ENCODE measurements at regions not wholly inside any gene's neighbourhood (a gene's known extent, or its start where the extent isn't known, plus 50 kb on each side); places are given as distances from the start of the nearest gene placed in this dataset.

DNA sequence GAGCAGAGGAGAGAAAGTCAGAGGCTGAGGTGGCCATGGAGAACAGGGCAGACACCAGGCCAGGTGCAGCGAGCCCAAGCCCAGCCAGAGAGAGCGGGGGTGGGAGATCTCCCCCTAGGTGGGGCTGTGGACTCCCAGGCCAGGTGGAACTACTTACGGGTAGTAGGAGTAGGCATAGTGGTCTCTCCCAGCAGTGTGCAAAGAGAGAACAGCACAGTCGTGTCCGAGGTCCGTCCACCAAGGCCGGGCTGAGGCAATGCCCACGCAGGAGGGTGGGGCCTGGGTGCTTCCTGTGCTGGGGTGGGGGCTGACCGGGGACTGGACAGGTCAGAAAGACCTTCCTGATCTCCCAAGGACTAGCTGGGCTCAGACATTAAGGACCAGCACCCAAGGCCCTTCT lies 263.7 kb downstream of the PTPRU start:
- no peak for DNase-seq

DNA sequence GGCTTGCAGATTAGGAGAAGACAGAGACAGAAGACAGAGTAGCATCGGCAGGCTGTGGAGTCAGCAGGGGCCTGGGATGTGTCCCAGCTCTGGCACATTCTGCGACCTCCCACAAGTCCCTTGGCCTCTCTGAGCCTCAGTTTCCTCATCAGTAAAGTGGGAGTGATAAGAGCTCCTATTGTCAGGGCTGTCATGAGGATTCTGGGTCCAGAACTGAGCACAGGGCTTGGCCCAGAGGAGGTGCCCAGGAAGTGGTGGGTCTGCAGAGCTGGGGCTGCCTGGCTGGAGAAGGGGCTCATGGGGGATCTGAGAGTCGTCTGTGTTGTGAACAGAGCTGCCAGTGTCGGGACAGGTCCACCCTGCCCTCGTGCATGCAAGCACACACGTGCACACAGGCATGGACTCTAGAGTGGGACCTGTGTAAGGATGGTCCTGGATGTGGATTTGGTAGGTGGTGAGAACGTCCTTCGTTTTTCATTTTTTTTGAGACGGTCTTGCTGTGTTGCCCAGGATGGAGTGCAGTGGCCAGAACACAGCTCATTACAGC lies 262.9 kb downstream of the PTPRU start:
- no peak for DNase-seq

DNA sequence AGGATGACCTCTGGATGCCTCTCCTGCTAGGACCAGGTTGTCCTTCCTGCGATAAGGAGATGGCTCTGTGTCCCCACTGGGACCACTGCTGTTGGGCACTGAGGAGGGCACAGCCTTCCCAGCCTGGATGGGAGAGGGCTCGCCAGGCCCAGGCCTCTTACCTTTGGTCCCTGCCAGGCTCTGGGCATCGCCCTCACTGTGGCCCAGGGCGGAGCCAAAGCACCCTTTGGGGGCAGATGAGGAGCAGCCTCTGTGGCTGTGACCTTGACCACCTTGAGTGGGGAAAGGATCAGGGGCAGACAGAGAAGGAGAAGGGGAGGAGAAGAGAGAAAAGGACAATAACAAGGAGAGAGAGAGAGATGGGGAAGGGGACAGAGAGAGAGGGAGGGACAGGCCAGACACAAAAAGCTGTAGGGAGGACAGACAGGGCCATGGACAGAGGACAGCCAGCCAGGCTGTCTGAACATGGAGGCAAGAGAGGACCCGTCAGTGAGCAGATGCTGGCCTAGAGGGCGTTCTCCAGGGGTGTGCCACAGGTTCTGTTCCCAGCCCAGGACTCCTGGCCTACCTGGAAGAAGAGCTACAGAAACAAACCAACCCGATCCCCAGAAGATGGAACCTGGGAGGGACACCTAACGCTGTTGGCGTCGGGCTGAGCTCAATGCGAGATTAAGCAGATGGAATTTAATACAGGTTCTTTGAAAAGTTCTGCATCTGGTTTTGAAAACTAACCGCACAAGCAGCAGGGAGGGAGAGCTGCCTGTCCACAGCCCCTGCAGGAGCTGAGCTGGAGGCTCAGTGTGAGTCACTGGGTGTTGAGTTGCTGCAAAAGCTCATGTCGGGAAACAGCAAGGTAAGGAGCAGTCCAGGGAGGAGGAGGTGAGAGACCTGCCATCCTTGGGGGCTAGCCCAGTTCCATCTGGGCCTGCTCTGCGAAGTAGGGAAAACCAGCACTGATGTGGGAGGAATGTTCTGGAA lies 262.1 kb downstream of the PTPRU start:
- no peak for DNase-seq

DNA sequence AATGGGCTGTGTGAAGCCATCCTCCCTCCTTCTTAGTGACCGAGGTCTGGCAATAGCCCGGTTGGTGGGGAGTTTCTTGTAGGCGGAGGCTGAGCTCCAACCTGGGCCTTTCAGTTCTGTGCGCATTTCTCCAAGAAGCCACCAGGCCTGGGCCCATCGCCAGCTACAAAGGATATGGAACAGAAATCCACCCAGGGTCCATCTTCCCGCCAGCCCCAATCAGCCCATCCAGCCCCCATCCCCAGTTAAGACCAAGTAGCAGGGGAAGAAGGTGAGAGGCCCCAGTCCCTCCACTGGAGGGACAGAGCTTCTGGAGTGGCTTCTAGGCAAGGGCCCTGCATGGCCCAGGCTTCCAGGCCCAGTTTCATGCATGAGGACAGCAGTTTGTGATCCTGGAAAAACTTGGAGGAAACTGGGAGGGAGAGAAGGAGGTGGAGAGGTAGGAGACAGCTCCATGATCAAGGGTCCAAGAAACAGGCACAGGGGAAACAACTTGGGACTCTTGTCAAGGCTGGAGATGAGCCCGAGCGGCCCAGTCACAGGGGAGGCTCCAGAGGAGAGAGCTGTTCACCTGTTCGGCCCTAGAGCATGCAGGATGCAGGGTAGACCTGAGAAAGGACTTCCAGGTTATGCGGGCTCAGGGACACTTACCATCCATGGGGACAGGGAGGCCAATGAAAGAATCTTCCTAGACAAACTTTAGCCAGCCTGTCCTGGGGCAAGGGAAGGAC lies 261.2 kb downstream of the PTPRU start:
- no peak for DNase-seq

DNA sequence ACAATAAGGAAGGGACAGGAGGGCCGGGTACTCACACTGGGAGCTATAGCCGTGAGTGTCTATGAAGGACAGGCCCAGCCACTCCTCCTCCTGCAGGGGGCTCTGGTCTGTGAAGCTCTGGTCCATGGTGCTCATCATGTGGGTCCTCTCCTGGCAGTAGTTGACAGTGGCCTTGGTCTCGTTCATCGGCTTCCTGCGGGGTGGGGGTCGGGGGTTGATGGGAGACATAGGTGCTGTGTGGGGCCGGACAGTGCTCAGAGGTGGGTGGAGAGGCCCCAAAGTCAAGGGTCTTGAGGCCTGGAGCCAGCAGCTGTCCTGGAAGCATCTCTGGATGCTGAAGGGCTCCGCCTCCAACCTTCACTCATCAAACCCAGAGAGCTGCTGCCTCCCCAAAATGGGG lies 260.4 kb downstream of the PTPRU start:
- DNase-seq: no peak

DNA sequence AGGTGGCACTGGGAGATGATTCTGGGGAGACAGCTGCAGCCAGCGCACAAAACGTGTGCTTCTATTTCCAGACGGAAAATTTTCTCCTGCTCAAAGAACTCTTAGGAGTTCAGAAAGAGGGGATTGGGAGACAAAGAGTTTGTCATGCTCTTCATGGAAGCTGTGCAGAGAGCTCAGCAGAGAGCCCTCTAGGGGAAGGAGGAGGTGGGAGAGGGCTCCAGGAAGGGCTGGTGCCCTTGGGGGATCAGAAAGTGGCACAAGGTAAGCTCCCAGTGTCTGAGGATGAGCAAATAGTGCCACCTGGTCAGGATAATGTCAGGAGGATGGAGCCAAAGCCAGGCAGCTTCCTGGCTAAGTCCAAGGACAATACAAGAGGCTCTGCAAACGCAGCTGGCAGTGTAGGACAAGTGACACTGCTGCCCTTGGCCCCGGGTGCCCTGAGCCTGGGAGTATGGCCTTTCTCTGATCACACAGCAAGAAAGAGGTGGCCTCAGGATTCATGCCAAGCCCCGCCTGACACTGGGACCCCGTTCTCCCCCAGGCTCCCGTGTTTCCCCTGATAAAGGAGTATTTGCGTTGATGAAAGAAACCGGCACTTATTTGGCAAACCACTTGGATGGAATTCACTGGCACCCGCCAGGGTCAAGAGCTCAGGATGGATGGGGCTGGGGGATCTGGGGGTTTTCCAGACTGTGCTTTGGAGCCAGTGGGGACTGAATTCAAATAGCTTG lies 254.0 kb downstream of the PTPRU start:
- DNase-seq: peak; percentile 79

DNA sequence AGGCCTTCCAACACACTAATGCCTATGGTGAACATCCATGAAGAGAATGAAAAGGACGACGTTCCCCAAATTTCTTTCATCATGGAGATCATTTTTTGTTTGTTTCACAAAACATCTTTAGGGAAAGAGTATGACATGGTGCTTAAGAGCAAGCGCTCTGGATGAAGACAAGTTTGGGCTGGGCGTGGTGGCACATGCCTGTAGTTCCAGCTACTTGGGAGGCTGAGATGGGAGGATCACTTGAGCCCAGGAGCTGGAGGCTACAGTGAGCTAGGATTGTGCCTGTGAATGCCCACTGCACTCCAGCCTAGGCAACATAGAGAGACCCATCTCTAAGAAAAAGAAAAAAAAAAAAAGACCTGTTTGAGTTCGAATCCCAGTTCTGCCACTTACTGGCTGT lies 253.1 kb downstream of the PTPRU start:
- DNase-seq: no peak

DNA sequence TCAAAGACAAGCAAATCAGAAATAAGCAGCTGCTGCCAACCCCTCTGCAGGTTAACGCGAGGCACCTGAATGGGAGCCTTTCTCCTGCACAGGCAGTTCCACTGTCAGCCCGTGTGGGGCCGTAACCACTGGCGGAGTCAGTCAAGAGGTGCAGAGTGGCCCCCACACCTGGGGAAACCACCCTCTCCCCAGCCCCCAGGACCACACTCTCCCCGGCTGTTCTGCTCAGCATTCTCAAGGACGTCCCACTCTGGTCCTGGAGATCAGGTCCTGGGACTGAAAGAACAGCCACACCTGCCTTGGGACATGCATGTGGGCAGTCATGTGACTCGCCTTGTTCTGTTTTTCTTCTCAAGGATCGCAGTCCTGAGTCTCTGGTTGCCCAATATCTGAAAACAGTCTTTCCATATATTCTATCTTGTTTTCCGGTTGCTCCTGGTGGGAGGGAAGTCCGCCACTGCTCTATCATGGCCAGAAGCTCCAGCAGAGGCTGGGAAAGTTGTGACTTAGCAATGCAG lies 252.5 kb downstream of the PTPRU start:
- DNase-seq: no peak

DNA sequence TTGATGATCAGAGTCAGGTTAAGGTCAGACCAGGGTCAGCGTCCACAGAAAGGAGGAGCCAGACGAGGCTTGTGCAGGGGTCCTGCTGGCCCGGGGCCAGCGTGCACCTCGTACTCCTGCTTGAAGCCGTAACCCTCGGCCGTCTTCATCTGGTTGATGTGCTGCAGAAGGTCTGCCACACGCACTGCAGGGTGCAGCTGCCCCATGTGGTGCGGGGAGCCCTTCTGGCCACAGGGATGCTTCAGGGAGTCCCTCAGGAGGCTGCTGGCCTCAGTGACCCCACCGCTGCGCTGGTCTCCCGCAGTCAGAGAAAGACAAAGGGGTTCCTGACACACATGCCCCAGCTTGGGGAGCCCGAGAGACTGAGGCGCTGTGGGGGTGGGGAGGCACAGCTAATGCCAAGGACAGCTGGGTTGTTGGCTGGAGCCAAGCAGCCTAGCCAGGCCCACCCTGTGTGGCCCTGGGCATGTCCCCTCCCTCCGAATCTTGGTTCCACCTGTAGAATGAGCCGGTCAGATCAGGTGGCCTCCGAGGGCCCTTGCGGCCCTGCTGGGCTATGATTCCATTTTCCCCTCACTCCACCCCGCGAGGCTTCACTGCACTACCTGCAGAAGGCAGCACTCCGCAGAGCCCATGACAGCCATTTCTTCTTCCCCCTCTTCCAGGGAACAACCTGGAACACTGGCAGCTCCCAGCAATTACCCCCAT lies 251.9 kb downstream of the PTPRU start:
- no peak for DNase-seq

DNA sequence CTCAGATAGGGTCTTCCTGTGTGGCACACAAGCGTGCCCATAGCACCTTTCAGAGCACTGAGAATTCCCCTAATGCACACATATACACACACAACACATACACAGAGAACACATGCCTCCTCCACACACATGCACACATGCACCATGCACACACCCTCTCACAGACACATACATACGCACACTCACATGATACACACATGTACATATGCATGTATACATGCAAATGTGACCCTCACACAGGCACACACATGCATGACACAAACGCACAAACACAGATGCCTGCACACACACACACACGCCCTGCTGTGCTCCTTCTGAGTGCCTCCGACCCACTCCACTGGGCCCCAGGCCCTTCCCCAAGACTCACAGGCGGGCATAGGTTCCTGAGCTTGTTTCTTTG lies 251.0 kb downstream of the PTPRU start:
- DNase-seq: no peak

DNA sequence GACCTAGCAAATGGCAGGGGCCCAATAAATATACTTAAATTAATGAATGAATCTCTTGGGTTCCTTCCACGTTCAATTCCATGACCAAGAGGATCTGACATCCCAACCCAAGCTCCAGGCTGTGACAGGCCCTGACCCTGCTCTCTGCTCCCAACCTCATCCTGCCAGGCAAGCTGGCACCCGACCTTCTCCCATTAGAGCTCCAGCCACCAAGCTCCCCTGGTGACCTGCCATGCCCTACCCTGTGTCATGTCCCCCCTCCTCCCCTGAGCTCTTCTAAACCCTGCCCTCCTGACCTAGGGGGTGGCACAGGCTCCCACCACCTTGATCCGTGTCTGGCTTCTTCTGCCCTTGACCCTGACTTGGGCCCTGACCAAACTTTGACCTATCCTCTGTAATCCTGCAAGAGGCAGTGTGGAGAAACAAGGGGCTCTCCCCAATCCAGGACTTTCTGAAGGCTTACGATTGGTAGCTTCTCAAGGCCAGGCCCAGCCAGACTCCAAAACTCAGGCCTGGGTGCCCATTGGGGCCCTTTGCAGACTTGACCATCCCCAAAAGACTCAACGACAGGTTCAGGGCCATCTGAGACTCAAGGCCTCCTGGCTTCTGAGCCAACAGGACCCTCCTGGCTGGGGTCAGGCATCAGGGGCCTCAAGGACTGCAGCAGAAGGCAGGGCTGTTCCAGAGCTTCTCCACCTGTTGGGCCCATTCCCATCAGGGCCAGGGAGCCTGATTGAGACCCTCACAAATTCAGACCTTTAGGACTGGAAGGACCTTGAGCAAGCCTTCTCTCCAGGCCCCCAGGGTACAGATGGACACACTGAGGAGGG lies 249.0 kb downstream of the PTPRU start:
- no peak for DNase-seq

DNA sequence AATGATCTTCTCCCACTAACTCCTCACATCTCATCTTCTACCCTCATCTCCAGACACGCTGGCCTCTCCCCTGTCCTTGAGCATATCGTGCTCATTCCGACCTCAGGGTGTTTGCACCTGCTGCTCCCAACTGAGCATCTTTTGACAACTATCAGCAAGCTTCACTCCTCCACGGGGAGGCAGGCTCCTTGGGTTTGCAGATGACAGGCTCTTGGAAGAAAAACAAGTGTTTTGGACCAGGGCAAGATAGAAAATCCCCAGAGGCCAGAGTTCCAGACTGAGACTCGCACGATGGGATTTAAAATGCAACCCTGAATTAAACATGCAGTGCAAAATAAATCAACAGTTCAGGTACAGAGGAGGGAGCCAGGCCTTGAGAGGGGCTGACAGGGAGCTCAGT lies 246.7 kb downstream of the PTPRU start:
- DNase-seq: no peak

DNA sequence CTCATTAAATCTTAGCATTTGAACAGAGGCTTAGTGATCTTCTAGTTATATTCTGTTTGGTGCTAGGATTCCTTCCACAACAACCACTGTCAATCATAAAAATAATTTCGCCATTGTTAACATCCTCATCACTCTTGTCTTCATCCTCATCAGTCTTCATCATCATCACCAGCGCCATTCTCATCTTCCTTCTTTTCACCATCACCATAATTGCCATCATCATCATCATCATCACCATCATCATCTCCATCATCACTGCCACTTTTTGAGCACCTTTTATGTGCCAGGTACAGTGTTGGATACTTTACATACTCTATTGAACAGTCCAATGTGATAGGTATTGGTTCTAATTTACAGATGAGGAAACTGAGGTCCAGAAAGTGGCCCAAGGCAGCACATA lies 245.7 kb downstream of the PTPRU start:
- DNase-seq: no peak

DNA sequence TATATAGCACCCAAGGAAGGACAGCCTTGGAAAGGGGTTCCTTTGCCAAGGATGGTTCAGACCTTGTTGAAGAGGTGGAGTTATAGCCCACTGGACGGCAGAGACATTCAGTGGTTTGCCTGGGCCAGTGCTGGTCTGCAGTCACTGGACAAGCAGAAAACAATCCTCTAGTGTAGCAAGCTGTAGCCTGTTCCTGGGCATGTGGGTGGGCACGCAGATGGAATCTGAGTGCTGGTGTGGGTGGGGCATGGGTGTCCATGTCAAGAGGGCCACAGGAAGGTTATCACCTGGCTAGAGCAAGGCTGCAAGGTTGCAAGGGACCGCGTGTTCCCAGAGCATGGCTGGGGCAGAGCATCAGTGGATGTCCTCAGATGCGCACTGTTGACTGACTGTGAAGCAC lies 244.7 kb downstream of the PTPRU start:
- DNase-seq: no peak

DNA sequence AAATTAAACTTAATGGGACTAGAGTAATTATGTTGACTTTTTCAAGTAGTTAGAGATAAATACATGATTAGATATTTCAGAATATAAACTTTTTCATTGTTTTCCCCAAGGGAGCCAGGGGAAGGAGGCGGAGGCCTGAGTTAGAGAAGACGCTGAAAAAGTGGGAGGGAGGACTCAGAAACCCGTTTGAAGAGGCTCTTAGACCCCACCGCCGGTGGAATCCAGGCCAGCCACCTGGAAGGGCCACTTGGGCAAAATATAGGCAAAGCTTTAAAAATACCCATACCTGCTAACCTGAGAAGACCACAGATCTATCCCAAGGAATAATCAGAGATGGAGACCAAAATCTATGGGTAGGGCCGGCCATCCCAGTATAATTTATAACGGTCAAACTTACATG lies 242.6 kb downstream of the PTPRU start:
- DNase-seq: no peak

DNA sequence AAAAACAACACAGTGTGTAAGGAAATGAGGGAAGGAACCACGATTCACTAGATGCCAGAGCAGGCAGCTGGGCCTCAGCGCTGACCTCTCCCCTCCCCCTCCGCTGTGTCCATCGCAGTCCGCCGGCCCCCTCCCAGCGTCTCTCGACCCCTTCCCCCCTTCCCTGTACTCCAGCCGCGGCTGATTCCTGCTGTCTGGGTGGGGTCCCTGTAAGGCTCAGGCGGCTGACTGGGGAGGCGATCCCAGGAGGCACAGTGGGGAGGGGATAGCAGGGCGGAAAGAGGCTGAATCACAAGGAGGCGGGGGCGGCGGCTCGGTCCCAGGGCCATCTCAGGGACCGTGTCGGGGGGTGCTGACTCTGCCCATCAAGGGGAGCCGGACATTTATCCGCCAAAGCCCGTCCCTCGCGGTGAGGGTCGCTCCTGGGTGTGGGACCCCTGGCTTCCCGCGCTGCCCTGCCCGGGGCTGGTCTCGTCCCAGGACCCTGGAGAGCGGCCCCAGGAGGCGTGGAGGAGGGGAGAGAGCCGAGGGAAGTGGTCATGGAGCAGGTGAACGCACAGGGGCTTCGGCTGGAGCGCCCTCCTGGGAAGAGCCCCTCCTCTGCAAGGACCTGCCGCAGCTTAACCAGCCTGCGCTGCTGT lies 241.9 kb downstream of the PTPRU start:
- no peak for DNase-seq

DNA sequence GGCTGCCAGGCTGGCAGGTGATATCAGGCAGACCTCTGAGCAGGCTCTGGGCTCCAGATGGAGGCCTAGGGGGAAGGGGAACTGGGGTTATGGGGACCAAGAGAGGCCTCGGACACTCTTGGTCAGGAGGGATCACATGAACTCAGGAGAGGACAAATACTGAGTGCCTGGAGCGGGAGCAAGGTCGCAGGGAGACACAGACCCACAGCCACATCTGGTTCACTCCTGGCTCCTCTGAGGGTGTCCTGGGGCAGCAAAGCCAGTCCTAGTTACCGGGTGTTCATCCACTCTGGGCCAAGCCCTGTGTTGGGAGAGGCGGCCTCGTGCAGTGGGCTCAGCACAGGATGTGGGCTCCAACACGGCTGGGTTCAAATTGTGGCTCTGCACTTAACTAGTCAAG lies 239.0 kb downstream of the PTPRU start:
- no peak for DNase-seq

DNA sequence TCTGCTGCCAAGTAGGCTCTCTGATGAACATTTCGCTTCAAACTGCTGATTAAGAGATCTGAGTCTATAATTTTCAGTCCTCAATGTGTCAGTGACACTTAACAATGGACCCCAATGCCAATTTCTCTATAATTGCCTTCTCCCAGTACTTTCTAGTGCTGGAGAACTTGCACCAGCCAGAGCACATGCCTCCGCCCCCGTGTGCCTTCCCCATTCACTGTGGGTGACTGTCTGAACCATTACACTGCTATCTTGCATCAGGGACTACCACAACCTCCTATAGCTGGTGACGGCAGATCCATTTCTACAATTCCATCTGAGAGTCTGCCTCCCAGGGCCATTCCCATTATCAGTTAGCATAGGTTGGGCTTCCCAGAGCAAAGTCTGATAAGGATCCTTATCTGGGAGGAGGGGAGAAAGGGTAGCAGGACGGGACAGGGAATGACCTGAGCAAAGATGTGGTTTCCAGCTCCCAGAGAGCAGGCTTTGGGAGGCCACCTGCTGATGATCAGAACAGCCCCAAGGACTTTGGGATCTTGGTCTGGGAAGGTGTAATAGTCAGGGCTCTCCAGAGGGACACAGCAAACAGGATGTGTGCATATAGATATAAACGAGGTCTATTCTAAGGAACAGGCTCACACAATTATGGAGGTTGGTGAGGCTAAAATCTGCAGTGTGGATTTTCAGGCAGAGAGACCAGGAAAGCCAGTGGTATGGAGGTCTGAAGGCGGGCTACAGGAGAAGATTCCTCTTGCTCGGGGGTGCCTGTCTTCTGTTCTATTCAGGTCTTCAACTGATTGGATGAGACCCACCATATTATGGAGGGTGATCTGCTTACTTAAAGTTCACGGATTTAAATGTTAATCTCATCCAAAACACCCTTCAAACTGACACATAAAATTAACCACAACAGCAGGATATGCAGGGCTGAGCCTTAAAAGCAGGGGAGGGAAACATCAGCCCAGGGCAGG lies 238.2 kb downstream of the PTPRU start:
- DNase-seq: no peak

DNA sequence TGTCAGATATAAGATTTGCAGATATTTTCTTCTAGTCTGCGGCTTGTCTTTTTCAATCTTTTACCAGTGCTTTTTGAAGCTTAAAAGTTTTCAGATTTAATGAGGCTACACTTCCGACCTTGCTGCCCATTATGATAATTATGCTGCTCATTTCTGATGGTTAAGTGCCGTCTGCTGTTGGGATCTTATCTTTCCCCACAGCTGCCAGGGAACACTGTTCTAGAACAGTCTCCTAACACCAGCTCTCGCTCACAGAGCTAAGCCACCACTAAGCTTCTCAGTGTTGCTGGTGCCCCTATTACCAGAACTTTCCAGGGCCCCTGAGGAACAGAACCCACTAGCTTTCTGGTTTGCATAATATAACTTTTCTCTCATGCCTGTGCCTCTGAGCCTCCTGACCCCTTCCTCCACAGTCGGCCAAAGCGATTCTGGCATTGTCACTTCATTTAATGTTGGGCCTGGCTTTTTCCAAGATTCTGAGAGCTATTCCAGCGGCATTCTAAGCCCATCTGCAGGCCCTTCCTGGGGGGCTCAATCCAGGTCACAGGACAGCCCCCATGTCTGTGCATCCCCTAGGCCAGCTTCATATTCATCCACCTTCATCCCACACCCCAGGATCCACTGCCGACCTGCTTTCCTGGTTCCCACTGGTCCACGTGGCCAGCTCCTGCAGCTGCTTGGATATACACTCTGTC lies 237.0 kb downstream of the PTPRU start:
- DNase-seq: no peak
